Tibial nerve (tissue), 4 donors: ENCODE measurements at regions not wholly inside any gene's neighbourhood (a gene's known extent, or its start where the extent isn't known, plus 50 kb on each side); places are given as distances from the start of the nearest gene placed in this dataset.

Source experiments
- DNase-seq, 2 donors: peaks; one replicate each; pipeline ENCODE4 v3.0.0-alpha.2; 2019; ENCODE audit warnings: low spot score in 2 of 2
- H3K27ac ChIP-seq, 4 donors: fragments of 200-600 bp; sonication (generic) in 3 of 4; one replicate each; pipeline ENCODE4 v1.5.1; 2017 to 2019; ENCODE audit warnings: mild to moderate bottlenecking in 1 of 4
- H3K27me3 ChIP-seq, 2 donors: fragments of 200-600 bp; sonication (generic) in 1 of 2; one replicate each; pipeline versions ENCODE4 v1.5.1 to v1.6.0; 2017 to 2019
- H3K36me3 ChIP-seq, 3 donors: fragments of 200-600 bp; sonication (generic); one replicate each; pipeline ENCODE4 v1.5.1; 2018 to 2019
- H3K4me1 ChIP-seq, 4 donors: fragments of 200-600 bp; sonication (generic) in 3 of 4; one replicate each; pipeline ENCODE4 v1.5.1; 2017 to 2019
- H3K4me3 ChIP-seq, 4 donors: fragments of 200-600 bp; sonication (generic) in 3 of 4; one replicate each; pipeline ENCODE4 v1.5.1; 2017 to 2019; ENCODE audit warnings: mild to moderate bottlenecking in 1 of 4, moderate library complexity in 1 of 4
- H3K9me3 ChIP-seq, 4 donors: fragments of 200-600 bp; sonication (generic) in 3 of 4; one replicate each; pipeline ENCODE4 v1.5.1; 2017 to 2019
- EP300 ChIP-seq, 2 donors: sonication (generic); formaldehyde crosslinking; IDR thresholded peaks; one replicate each; pipeline ENCODE4 v1.6.1; 2017; ENCODE audit warnings: antibody characterized with exemption in 2 of 2, mild to moderate bottlenecking in 1 of 2
- POLR2A ChIP-seq, 2 donors: fragments of 450-650 bp; IDR thresholded peaks; one replicate each; pipeline ENCODE4 v1.6.1; 2017; ENCODE audit warnings: antibody characterized with exemption in 2 of 2, mild to moderate bottlenecking in 2 of 2, moderate library complexity in 2 of 2
- WGBS, 2 donors: methylation state at CpG; one replicate each; pipeline ENCODE4 v1.1.5; 2018; 5-methylcytosine and 5-hydroxymethylcytosine counted together
- TF ChIP-seq, protein P1 (sequence below), 5 experiments: fragments of 200-600 bp in 3 of 5; fragments of 450-650 bp in 2 of 5; sonication (generic) in 3 of 5; IDR thresholded peaks; one replicate each; pipeline ENCODE4 v1.5.1; 2016 to 2019; ENCODE audit warnings: antibody characterized with exemption in 5 of 5, mild to moderate bottlenecking in 3 of 5, moderate library complexity in 2 of 5

DNA sequence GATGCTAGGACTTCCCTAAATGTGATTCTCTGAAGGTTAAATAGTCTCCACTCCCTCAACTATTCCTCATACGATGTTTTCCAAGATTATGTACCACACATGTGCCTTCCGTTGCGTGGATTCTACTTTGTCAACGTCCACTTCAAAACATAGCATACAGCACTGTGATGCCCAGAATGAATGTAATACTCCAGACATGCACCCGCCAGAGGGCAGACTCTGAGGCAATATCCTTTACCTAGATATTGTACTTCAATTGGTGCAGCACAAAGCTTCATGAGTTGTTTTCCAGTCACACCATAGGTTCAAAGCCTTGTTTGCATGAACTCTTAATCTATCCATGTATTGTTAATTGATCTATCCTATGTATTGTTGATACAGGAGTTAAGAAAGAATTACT is 201.0 kb upstream of the NABP1 start:
- 95% methylated on average over 5 of the region's 5 CpGs for WGBS, 2 donors
- DNase-seq, result no peak
- Histone ChIP-seq H3K9me3 (peaks cover 0 to 10% (median 4%) of the 10 kb centered on the region in 4 donors), H3K4me1 (peaks cover 0 to 14% (median 2%) of the 10 kb centered on the region in 4 donors), H3K27ac (no peak overlapping the region), H3K36me3 (no peaks in the 10 kb centered on the region), H3K4me3 (no peak overlapping the region), H3K27me3 (no peaks in the 10 kb centered on the region)
- TF ChIP-seq, protein P1, sequence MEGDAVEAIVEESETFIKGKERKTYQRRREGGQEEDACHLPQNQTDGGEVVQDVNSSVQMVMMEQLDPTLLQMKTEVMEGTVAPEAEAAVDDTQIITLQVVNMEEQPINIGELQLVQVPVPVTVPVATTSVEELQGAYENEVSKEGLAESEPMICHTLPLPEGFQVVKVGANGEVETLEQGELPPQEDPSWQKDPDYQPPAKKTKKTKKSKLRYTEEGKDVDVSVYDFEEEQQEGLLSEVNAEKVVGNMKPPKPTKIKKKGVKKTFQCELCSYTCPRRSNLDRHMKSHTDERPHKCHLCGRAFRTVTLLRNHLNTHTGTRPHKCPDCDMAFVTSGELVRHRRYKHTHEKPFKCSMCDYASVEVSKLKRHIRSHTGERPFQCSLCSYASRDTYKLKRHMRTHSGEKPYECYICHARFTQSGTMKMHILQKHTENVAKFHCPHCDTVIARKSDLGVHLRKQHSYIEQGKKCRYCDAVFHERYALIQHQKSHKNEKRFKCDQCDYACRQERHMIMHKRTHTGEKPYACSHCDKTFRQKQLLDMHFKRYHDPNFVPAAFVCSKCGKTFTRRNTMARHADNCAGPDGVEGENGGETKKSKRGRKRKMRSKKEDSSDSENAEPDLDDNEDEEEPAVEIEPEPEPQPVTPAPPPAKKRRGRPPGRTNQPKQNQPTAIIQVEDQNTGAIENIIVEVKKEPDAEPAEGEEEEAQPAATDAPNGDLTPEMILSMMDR (IDR thresholded peaks at IDR 0.05), result no peak
- no peak for TF ChIP-seq POLR2A (IDR thresholded peaks at IDR 0.05)
- TF ChIP-seq EP300 (IDR thresholded peaks at IDR 0.05), result no peak

DNA sequence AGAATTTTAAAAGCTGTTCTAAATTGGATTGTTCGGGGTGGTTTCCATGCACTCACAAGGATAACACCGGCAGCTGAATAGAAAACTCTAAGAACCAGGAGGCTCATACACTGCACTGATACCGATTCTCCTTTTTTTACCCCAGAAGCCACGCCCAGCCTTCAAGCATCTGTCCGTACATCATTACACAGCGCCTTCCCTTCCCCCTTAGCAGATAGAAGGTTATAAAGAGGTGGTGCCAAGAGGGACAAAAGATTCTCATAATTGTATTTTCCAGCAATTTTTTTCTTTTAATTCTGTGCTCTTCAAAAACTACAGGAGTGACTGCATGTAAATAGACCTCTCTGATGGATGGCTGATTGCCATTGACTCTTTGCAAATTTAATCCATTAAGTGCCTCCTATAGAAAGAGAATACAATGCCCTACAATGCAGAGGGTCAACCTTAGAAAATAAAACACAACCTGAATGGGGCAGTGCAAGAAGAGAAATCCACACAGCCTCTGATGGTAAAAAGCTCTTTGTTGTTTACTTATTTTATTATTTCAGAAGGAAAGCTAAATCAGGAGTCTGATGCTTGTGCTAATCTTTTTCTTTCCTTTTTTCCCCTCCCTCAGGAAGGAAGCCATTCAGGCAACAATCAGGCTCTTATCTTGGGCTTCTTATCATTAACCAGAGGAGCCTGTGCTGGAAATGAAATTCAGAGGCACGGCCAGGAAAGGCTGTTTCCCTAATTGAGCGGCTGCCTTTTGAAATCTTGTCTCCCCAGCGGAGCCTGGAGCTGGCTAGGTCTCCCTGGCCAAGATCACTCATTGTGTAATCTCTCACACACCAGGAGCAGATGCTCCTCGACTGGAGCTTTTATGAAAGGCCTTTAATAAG is 198.9 kb upstream of the NABP1 start:
- Histone ChIP-seq H3K27me3 (no peaks in the 10 kb centered on the region), H3K36me3 (no peaks in the 10 kb centered on the region), H3K9me3 (peaks cover 0 to 28% (median 6%) of the 10 kb centered on the region in 4 donors), H3K4me1 (peaks cover 0 to 14% (median 2%) of the 10 kb centered on the region in 4 donors), H3K27ac (no peak overlapping the region), H3K4me3 (no peak overlapping the region)
- DNase-seq, result peak; percentile 40 to 63
- 41 to 51% methylated on average over 10 of the region's 10 CpGs for WGBS, 2 donors
- TF ChIP-seq, protein P1 (IDR thresholded peaks at IDR 0.05), result no peak
- peak in 1 of 2 donors; percentile 37 for TF ChIP-seq EP300 (IDR thresholded peaks at IDR 0.05)

DNA sequence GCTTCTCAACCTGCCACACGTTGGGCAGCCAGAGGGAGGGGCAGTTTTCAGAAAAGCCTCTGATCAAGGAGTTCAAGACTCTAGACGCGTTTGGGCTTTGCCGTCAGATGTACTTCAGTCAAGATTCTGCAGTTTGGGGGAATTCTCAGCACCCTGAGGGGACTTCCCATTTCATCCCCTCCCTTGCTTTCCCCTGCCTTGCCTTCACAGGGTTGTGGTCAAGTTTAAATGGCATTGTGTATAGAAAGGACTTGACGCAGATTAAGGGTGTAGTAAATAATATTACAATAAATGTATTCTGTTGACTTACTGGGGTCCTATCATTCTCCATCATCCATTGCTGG is 198.3 kb upstream of the NABP1 start:
- no peaks in the 10 kb centered on the region for H3K36me3 ChIP-seq
- no peak overlapping the region for H3K4me3 ChIP-seq
- DNase-seq, result no peak
- peaks cover 0 to 28% (median 6%) of the 10 kb centered on the region in 4 donors for H3K9me3 ChIP-seq
- WGBS, 2 donors, result 48 to 53% methylated on average over 5 of the region's 5 CpGs
- TF ChIP-seq, protein P1 (IDR thresholded peaks at IDR 0.05), result no peak
- TF ChIP-seq POLR2A (IDR thresholded peaks at IDR 0.05), result no peak
- TF ChIP-seq EP300 (IDR thresholded peaks at IDR 0.05), result no peak
- no peak overlapping the region for H3K27ac ChIP-seq
- peaks cover 0 to 14% (median 2%) of the 10 kb centered on the region in 4 donors for H3K4me1 ChIP-seq
- H3K27me3 ChIP-seq, result no peaks in the 10 kb centered on the region

DNA sequence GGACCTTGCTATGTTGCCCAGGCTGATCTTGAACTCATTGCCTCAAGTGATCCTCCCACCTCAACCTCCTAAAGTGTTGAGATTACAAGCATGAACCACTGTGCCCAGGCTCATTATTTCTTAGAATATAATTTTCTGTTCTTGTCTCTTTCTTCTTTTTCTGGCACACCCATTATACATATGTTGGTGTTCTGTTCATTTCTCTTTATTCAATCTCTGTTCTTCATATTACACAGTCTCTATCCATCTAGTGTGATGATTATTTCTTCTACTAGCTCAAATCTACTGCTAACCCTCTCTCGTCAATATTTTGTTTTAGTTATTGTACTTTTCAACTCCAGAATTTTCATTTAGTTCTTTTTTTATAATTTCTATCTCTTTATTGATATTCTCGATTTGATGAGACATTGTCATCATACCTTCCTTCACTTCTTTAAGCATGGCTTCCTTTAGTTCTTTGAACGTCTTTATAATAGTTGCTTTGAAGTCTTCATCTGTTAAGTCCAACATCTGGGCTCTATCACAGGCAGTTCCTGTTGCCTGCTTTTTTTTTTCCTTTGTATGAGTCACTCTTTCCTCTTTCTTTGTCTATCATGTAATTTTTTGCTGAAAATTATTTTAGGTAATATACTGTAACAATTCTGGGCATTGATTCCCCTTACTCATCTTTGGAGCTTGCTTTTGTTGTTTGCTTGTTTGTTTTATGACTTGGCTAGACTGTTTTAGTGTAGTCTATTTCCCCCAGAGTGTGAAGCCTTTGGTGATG is 196.4 kb upstream of the NABP1 start:
- Histone ChIP-seq H3K4me1 (peaks cover 0 to 14% (median 2%) of the 10 kb centered on the region in 4 donors), H3K27me3 (no peaks in the 10 kb centered on the region), H3K4me3 (no peak overlapping the region), H3K36me3 (no peaks in the 10 kb centered on the region), H3K27ac (no peak overlapping the region), H3K9me3 (peaks cover 0 to 28% (median 6%) of the 10 kb centered on the region in 4 donors)
- no peak for TF ChIP-seq POLR2A (IDR thresholded peaks at IDR 0.05)
- no peak for TF ChIP-seq EP300 (IDR thresholded peaks at IDR 0.05)
- TF ChIP-seq, protein P1 (IDR thresholded peaks at IDR 0.05), result no peak
- WGBS, 2 donors, result 89 to 90% methylated on average over 3 of the region's 3 CpGs
- no peak for DNase-seq

DNA sequence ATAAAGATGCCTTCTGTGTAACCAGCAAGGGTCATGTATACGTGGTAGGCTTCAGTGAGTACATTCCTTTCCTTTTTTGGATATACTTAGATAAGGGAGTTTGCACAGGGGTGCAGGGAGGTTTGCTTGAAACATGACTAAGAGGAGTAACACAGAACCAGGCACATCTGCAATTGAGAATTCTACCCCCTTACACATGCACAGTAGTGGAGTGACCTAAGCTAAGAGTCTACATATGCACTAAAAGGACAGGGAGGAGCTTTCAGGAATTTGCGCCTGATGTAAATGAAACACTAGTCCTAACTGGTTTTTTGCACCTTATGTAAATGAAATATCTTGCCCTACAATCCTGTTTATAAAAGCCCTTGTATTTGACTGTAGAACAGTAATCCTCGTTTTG is 194.8 kb upstream of the NABP1 start:
- Histone ChIP-seq H3K9me3 (peaks cover 0 to 28% (median 6%) of the 10 kb centered on the region in 4 donors), H3K36me3 (no peaks in the 10 kb centered on the region), H3K4me3 (no peak overlapping the region), H3K27ac (no peak overlapping the region), H3K4me1 (peaks cover 0 to 14% (median 2%) of the 10 kb centered on the region in 4 donors), H3K27me3 (no peaks in the 10 kb centered on the region)
- WGBS, 2 donors, result 65 to 70% methylated on average over 3 of the region's 3 CpGs
- TF ChIP-seq, protein P1 (IDR thresholded peaks at IDR 0.05), result no peak
- TF ChIP-seq EP300 (IDR thresholded peaks at IDR 0.05) (no peak), POLR2A (IDR thresholded peaks at IDR 0.05) (no peak)
- DNase-seq, result no peak
